SK-N-MC (cell line): ENCODE measurements at regions not wholly inside any gene's neighbourhood (a gene's known extent, or its start where the extent isn't known, plus 50 kb on each side); places are given as distances from the start of the nearest gene placed in this dataset.

Experiments used
- EZH2 ChIP-seq: fragments of 200-600 bp; sonication (generic); IDR thresholded peaks from one replicate; pipeline ENCODE4 v1.6.1; 2017; ENCODE audit warnings: antibody characterized with exemption
- FOXP2 ChIP-seq: optimal IDR thresholded peaks from 2 replicates; pipeline ENCODE3; 2011; ENCODE audit warnings: mild to moderate bottlenecking, moderate library complexity; ENCODE audit not compliant: insufficient read depth; ENCODE audit errors: extremely low read length, control extremely low read depth
- POLR2AphosphoS5 ChIP-seq: IDR thresholded peaks from 2 replicates; pipeline ENCODE4 v1.6.1; 2012; ENCODE audit warnings: mild to moderate bottlenecking, low read depth, low read length, borderline replicate concordance

DNA sequence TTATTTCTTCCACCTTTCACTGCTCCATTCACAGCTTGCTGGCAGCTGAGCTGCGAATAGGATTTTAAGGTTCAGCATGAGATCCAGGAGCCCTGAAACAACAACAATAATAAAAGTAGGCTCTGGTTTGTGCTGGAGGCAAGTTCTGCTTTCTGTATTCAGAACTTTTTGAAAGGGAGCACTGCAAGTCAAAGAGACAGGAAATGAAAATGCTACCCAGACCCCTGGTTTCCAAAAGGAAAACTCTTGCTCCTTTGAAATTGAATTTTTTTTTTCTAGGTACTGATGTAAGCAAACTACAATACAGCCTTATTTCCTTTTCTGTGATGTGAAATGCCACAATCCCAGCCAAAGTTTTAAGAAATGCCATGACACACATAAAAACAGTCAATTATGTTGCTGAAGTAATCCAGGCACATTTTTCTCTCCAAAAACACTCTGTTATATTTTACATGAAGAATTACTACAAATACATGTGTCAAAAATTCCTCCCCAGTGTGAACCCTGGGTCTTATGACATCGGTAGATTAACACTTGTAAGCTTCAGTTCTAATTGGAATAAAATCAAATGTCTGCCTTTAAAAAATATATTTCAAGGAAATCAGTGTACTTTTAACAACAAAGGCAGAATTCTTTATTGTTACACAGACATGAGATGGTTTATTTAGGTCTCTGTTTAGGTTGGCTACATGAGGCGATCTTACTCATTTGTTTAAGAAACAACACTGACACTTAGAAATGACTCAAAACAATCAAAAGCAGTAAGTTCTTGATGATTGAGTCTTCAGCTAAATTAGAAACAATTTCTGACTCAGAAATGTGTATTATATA is 656.7 kb downstream of the EPHA7 start:
- TF ChIP-seq EZH2: no peak
- TF ChIP-seq POLR2AphosphoS5: no peak
- TF ChIP-seq FOXP2: no peak
